Endothelial cell of umbilical vein (primary cell): ENCODE measurements at regions not wholly inside any gene's neighbourhood (a gene's known extent, or its start where the extent isn't known, plus 50 kb on each side); places are given as distances from the start of the nearest gene placed in this dataset.
A peak's percentile ranks its signal among the peaks of the same experiment; 100 is the strongest.

ENCODE experiments used
- BruUV-seq: library from RNA; stranded (reverse); fragments of 400-500 nt; replicated peaks from 2 replicates; lab custom pipeline; 2021; lab: Mats Ljungman, UMichigan
- CTCF ChIA-PET: fragments of 300-600, 350-600 bp; sonication (Branson Sonifier 250); formaldehyde crosslinking; loops from one replicate; lab custom pipeline; 2021; ENCODE audit warnings: antibody characterized with exemption, inconsistent platforms; lab: Charles Lee
- POLR2A ChIA-PET: fragments of 300-600, 350-600 bp; sonication (Branson Sonifier 250); formaldehyde crosslinking; loops from one replicate; lab custom pipeline; 2021; ENCODE audit warnings: antibody characterized with exemption, inconsistent platforms; lab: Charles Lee
- DNase-seq: peaks from one replicate; pipeline ENCODE4 v3.0.0-alpha.2; 2011; ENCODE audit warnings: low read depth, low spot score
- FAIRE-seq: peaks from 2 replicates; lab custom pipeline; 2011; peaks lifted over from hg19 to GRCh38; lab: Jason Lieb, UNC
- H2AFZ ChIP-seq: 2 replicates; pipeline ENCODE4 v1.6.0; 2012; ENCODE audit warnings: low read depth, low read length, control low read depth, inconsistent platforms
- H3K27ac ChIP-seq: 2 replicates; pipeline ENCODE4 v1.5.1; 2011; ENCODE audit warnings: low read depth, mild to moderate bottlenecking, control low read depth, low read length, moderate library complexity; ENCODE audit not compliant: insufficient read depth
- H3K27me3 ChIP-seq, 2 experiments: 2 replicates each; pipeline versions ENCODE4 v1.6.0 to v1.6.1; 2011; ENCODE audit warnings: low read length in 2 of 2, mixed read lengths in 1 of 2; ENCODE audit not compliant: control insufficient read depth in 2 of 2, insufficient read depth in 2 of 2
- H3K36me3 ChIP-seq, 2 experiments: 2 replicates in 1 of 2; 3 replicates in 1 of 2; pipeline ENCODE4 v1.5.1; 2011; ENCODE audit warnings: low read length in 2 of 2, mild to moderate bottlenecking in 1 of 2, moderate library complexity in 1 of 2; ENCODE audit not compliant: control insufficient read depth in 2 of 2, insufficient read depth in 2 of 2; ENCODE audit errors: extremely low read depth in 1 of 2
- H3K4me1 ChIP-seq: 3 replicates; pipeline ENCODE4 v1.5.1; 2011; ENCODE audit warnings: mild to moderate bottlenecking, low read length; ENCODE audit not compliant: control insufficient read depth, insufficient read depth; ENCODE audit errors: extremely low read depth
- H3K4me2 ChIP-seq: 2 replicates; pipeline ENCODE4 v1.6.1; 2011; ENCODE audit warnings: low read length, control low read depth, mixed read lengths; ENCODE audit not compliant: insufficient read depth
- H3K4me3 ChIP-seq, 3 experiments: fragments of 200-600 bp in 1 of 3; sonication (generic), shearing (Covaris generic) in 1 of 3; replicated peaks in 1 of 3; 2 replicates each; pipeline ENCODE4 v1.5.1; 2011 to 2016; ENCODE audit warnings: control low read depth in 3 of 3, low read length in 3 of 3, mild to moderate bottlenecking in 2 of 3, inconsistent platforms in 1 of 3, low read depth in 1 of 3, moderate library complexity in 1 of 3; ENCODE audit not compliant: insufficient read depth in 1 of 3
- H3K79me2 ChIP-seq: 2 replicates; pipeline ENCODE4 v1.6.0; 2012; ENCODE audit warnings: low read length, inconsistent platforms; ENCODE audit not compliant: control insufficient read depth, insufficient read depth
- H3K9ac ChIP-seq: replicated peaks from 2 replicates; pipeline ENCODE3; 2011; ENCODE audit warnings: low read length, control low read depth; ENCODE audit not compliant: insufficient read depth; ENCODE audit errors: extremely low read depth
- H3K9me1 ChIP-seq: replicated peaks from 3 replicates; pipeline ENCODE4 v1.6.0; 2011; ENCODE audit warnings: mild to moderate bottlenecking, low read length; ENCODE audit not compliant: control insufficient read depth, insufficient read depth; ENCODE audit errors: extremely low read depth
- H3K9me3 ChIP-seq: replicated peaks from 2 replicates; pipeline ENCODE4 v1.5.1; 2012; ENCODE audit warnings: low read length, inconsistent platforms; ENCODE audit not compliant: control insufficient read depth, insufficient read depth
- H4K20me1 ChIP-seq: replicated peaks from 2 replicates; pipeline ENCODE3; 2011; ENCODE audit warnings: mild to moderate bottlenecking, low read length; ENCODE audit not compliant: control insufficient read depth, insufficient read depth; ENCODE audit errors: extremely low read depth
- EZH2 ChIP-seq: IDR thresholded peaks from 2 replicates; pipeline ENCODE4 v1.6.1; 2012; ENCODE audit warnings: borderline replicate concordance, low read depth, mild to moderate bottlenecking, moderate library complexity, low read length, inconsistent platforms; ENCODE audit not compliant: severe bottlenecking
- FOS ChIP-seq: IDR thresholded peaks from 2 replicates; pipeline ENCODE4 v1.6.1; 2011; ENCODE audit warnings: mild to moderate bottlenecking, low read length, moderate library complexity, borderline replicate concordance; ENCODE audit not compliant: insufficient read depth
- GATA2 ChIP-seq: IDR thresholded peaks from 2 replicates; pipeline ENCODE4 v1.7.0; 2011; ENCODE audit warnings: low read depth, mild to moderate bottlenecking, moderate library complexity, mixed read lengths, low read length; ENCODE audit not compliant: insufficient read length, insufficient read depth
- JUN ChIP-seq: IDR thresholded peaks from 2 replicates; pipeline ENCODE4 v1.6.1; 2011; ENCODE audit warnings: borderline replicate concordance, low read depth; ENCODE audit not compliant: insufficient read length, insufficient read depth
- MYC ChIP-seq: IDR thresholded peaks from one replicate; pipeline ENCODE4 v1.6.1; 2011; ENCODE audit warnings: mild to moderate bottlenecking, low read depth, low read length
- POLR2A ChIP-seq: IDR thresholded peaks from 2 replicates; pipeline ENCODE4 v1.6.1; 2012; ENCODE audit warnings: low read depth, mild to moderate bottlenecking, control low read depth, low read length
- POLR2AphosphoS5 ChIP-seq: IDR thresholded peaks from 2 replicates; pipeline ENCODE4 v1.6.1; 2012; ENCODE audit warnings: low read depth, mild to moderate bottlenecking, control low read depth, low read length, moderate library complexity; ENCODE audit not compliant: insufficient read depth
- dilution Hi-C: fragments of 300-500 bp; cut with MboI; formaldehyde crosslinking; loops from one replicate; pipeline ENCODE4 v1.15.0; 2019; ENCODE audit warnings: low sequenced_read_pairs; ENCODE audit not compliant: extremely low pct_ligation_motif_present
- intact Hi-C: fragments of 100-400 bp; cut with micrococcal nuclease; formaldehyde crosslinking; loops from one replicate; pipeline ENCODE4 v1.10.0; 2022
- TF ChIP-seq, protein P1 (sequence below): IDR thresholded peaks from 2 replicates; pipeline ENCODE4 v1.6.1; 2011; ENCODE audit not compliant: insufficient read depth, insufficient read length
- TF ChIP-seq, protein P2 (sequence below), 2 donors: IDR thresholded peaks; 1 replicate in 1 of 2; 2 replicates in 1 of 2; pipeline ENCODE4 v1.5.1; 2011; ENCODE audit warnings: low read length in 2 of 2, mild to moderate bottlenecking in 2 of 2, moderate library complexity in 2 of 2, control low read depth in 1 of 2, inconsistent platforms in 1 of 2, low read depth in 1 of 2; ENCODE audit not compliant: insufficient read depth in 1 of 2; ENCODE audit errors: extremely low read depth in 1 of 2

DNA sequence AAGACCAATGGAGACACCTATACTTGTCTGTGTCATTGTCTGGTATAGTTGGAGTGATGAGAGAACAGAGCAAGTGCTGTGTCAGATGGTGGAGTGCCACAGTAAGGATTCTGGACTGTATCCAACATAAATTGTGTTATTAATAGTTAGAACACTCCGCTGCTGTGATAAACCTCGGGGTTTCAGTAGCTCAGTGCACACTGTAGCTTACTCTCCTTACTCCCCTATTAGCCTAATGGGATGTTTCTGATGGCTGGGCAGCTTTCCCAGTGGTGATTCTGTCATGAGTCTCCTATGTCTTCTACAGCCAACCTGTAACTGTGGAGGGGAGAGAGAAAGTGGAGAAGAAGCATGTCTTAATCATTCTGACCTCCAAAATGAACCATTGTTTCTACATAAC is 127.6 kb upstream of the PTCH1 start:
- DNase-seq, result peak; percentile 13
- no TSS peak for BruUV-seq
- intact Hi-C loops (no loop called here), dilution Hi-C loops (no loop called here)
- ChIA-PET POLR2A (no interaction called here), CTCF (interaction anchor here (1.0 kb wide), 1 partner anchor 28 kb away, joined by 3 read pairs; no protein-coding TSS in a partner anchor)
- Histone ChIP-seq H3K4me3 (no peak overlapping the region), H2AFZ (no peak overlapping the region), H3K27ac (no peak overlapping the region), H3K4me2 (no peak overlapping the region), H3K79me2 (no peaks in the 10 kb centered on the region), H3K27me3 (peaks cover 0 to 3% of the 10 kb centered on the region in 2 experiments), H3K9me1 (no peaks in the 10 kb centered on the region), H3K9ac (no peak overlapping the region), H4K20me1 (no peaks in the 10 kb centered on the region), H3K36me3 (no peaks in the 10 kb centered on the region), H3K9me3 (no peaks in the 10 kb centered on the region), H3K4me1 (no peaks in the 10 kb centered on the region)
- TF ChIP-seq POLR2A (no peak), GATA2 (no peak), MYC (no peak), FOS (no peak), JUN (no peak), POLR2AphosphoS5 (no peak), EZH2 (no peak)
- TF ChIP-seq, protein P1, sequence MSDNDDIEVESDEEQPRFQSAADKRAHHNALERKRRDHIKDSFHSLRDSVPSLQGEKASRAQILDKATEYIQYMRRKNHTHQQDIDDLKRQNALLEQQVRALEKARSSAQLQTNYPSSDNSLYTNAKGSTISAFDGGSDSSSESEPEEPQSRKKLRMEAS, result no peak
- TF ChIP-seq, protein P2, sequence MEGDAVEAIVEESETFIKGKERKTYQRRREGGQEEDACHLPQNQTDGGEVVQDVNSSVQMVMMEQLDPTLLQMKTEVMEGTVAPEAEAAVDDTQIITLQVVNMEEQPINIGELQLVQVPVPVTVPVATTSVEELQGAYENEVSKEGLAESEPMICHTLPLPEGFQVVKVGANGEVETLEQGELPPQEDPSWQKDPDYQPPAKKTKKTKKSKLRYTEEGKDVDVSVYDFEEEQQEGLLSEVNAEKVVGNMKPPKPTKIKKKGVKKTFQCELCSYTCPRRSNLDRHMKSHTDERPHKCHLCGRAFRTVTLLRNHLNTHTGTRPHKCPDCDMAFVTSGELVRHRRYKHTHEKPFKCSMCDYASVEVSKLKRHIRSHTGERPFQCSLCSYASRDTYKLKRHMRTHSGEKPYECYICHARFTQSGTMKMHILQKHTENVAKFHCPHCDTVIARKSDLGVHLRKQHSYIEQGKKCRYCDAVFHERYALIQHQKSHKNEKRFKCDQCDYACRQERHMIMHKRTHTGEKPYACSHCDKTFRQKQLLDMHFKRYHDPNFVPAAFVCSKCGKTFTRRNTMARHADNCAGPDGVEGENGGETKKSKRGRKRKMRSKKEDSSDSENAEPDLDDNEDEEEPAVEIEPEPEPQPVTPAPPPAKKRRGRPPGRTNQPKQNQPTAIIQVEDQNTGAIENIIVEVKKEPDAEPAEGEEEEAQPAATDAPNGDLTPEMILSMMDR (IDR thresholded peaks at IDR 0.05; ENCODE audit: extremely low read depth in 1 of 2, insufficient read depth in 1 of 2, low read depth in 1 of 2, low read length in 2 of 2), result no peak
- no peak for FAIRE-seq
